HUES64 (cell line): ENCODE measurements at regions not wholly inside any gene's neighbourhood (a gene's known extent, or its start where the extent isn't known, plus 50 kb on each side); places are given as distances from the start of the nearest gene placed in this dataset.

Experiments used
- H3K27ac ChIP-seq: 2 replicates; pipeline ENCODE4 v1.7.0; 2013; ENCODE audit warnings: low read depth, low read length, inconsistent platforms
- H3K27me3 ChIP-seq: 2 replicates; pipeline ENCODE4 v1.6.1; 2013; ENCODE audit warnings: mild to moderate bottlenecking, low read length; ENCODE audit not compliant: insufficient read depth
- H3K36me3 ChIP-seq: 2 replicates; pipeline ENCODE4 v1.6.1; 2013; ENCODE audit warnings: mild to moderate bottlenecking, low read length; ENCODE audit not compliant: insufficient read depth
- H3K4me1 ChIP-seq: 2 replicates; pipeline ENCODE4 v1.6.1; 2013; ENCODE audit warnings: mild to moderate bottlenecking, low read length, moderate library complexity; ENCODE audit not compliant: insufficient read depth
- H3K4me3 ChIP-seq: 2 replicates; pipeline ENCODE4 v1.5.1; 2013; ENCODE audit warnings: mild to moderate bottlenecking, low read length, moderate library complexity
- H3K9ac ChIP-seq: 2 replicates; pipeline ENCODE4 v1.6.1; 2013; ENCODE audit warnings: mild to moderate bottlenecking, low read depth, low read length
- H3K9me3 ChIP-seq: 2 replicates; pipeline ENCODE4 v1.6.1; 2013; ENCODE audit warnings: low read depth, low read length; ENCODE audit not compliant: insufficient read depth
- WGBS: fragments of 150-250, 120-280 bp; methylation state at CpG from one replicate; pipeline ENCODE4 v1.1.7; 2013; ENCODE audit warnings: missing lambda C conversion rate; 5-methylcytosine and 5-hydroxymethylcytosine counted together

- H3K36me3 ChIP-seq, result no peaks in the 10 kb centered on the region
- no peaks in the 10 kb centered on the region for H3K9me3 ChIP-seq
- H3K9ac ChIP-seq, result no peak overlapping the region
- no peaks in the 10 kb centered on the region for H3K4me1 ChIP-seq
- peaks cover 36% of the 10 kb centered on the region for H3K27me3 ChIP-seq
- H3K4me3 ChIP-seq, result no peak overlapping the region
- 84% methylated on average over 20 of the region's 20 CpGs for WGBS
- H3K27ac ChIP-seq, result no peak overlapping the region
These were observed 105.9 kb downstream of the ENGASE start for GRCh38 chr17:79180358-79181005.

- Histone ChIP-seq H3K27ac (no peak overlapping the region), H3K4me3 (no peak overlapping the region), H3K9ac (no peak overlapping the region), H3K9me3 (no peaks in the 10 kb centered on the region), H3K36me3 (no peaks in the 10 kb centered on the region), H3K27me3 (peaks cover 24% of the 10 kb centered on the region), H3K4me1 (no peaks in the 10 kb centered on the region)
- WGBS, result 95% methylated on average over 15 of the region's 16 CpGs
These were observed 104.7 kb downstream of the ENGASE start for GRCh38 chr17:79179334-79179733.

GRCh38 chr17:79177877-79178276, 103.3 kb downstream of the ENGASE start:
- WGBS, result 91% methylated on average over 20 of the region's 20 CpGs
- Histone ChIP-seq H3K4me1 (no peaks in the 10 kb centered on the region), H3K9ac (no peak overlapping the region), H3K9me3 (no peaks in the 10 kb centered on the region), H3K36me3 (no peaks in the 10 kb centered on the region), H3K4me3 (no peak overlapping the region), H3K27me3 (peaks cover 12% of the 10 kb centered on the region), H3K27ac (no peak overlapping the region)

- Histone ChIP-seq H3K9ac (no peak overlapping the region), H3K9me3 (no peaks in the 10 kb centered on the region), H3K4me1 (no peaks in the 10 kb centered on the region), H3K27me3 (peaks cover 5% of the 10 kb centered on the region), H3K27ac (no peak overlapping the region), H3K4me3 (no peak overlapping the region), H3K36me3 (no peaks in the 10 kb centered on the region)
- WGBS, result 75% methylated on average over 21 of the region's 21 CpGs
These were observed 102.4 kb downstream of the ENGASE start for GRCh38 chr17:79176792-79177601.

GRCh38 chr17:79174905-79175856, 100.6 kb downstream of the ENGASE start:
- Histone ChIP-seq H3K4me1 (no peaks in the 10 kb centered on the region), H3K9me3 (no peaks in the 10 kb centered on the region), H3K27me3 (no peaks in the 10 kb centered on the region), H3K9ac (no peak overlapping the region), H3K27ac (no peak overlapping the region), H3K36me3 (no peaks in the 10 kb centered on the region), H3K4me3 (no peak overlapping the region)
- WGBS, result 91% methylated on average over 28 of the region's 28 CpGs

- WGBS, result 96% methylated on average over 9 of the region's 10 CpGs
- no peaks in the 10 kb centered on the region for H3K4me1 ChIP-seq
- no peaks in the 10 kb centered on the region for H3K27me3 ChIP-seq
These were observed 99.7 kb downstream of the ENGASE start for GRCh38 chr17:79174193-79174765.

GRCh38 chr17:79171188-79171587, 96.6 kb downstream of the ENGASE start:
- H3K4me3 ChIP-seq, result no peak overlapping the region
- no peaks in the 10 kb centered on the region for H3K4me1 ChIP-seq
- no peak overlapping the region for H3K9ac ChIP-seq
- no peaks in the 10 kb centered on the region for H3K36me3 ChIP-seq
- no peaks in the 10 kb centered on the region for H3K27me3 ChIP-seq
- WGBS, result 85% methylated on average over 13 of the region's 13 CpGs
- H3K27ac ChIP-seq, result no peak overlapping the region
- no peaks in the 10 kb centered on the region for H3K9me3 ChIP-seq

More at GRCh38 chr17:79174193-79174765, 99.7 kb downstream of the ENGASE start:
- Histone ChIP-seq H3K27ac (no peak overlapping the region), H3K9me3 (no peaks in the 10 kb centered on the region), H3K4me3 (no peak overlapping the region), H3K36me3 (no peaks in the 10 kb centered on the region), H3K9ac (no peak overlapping the region)

- no peaks in the 10 kb centered on the region for H3K36me3 ChIP-seq
- no peak overlapping the region for H3K9ac ChIP-seq
- H3K4me3 ChIP-seq, result no peak overlapping the region
- H3K4me1 ChIP-seq, result no peaks in the 10 kb centered on the region
- H3K27me3 ChIP-seq, result no peaks in the 10 kb centered on the region
- H3K9me3 ChIP-seq, result no peaks in the 10 kb centered on the region
- H3K27ac ChIP-seq, result no peak overlapping the region
- WGBS, result 95% methylated on average over 6 of the region's 6 CpGs
These were observed 95.2 kb downstream of the ENGASE start for GRCh38 chr17:79169861-79170260.

- Histone ChIP-seq H3K36me3 (no peaks in the 10 kb centered on the region), H3K9ac (no peak overlapping the region), H3K27ac (no peak overlapping the region), H3K9me3 (no peaks in the 10 kb centered on the region), H3K4me3 (no peak overlapping the region), H3K27me3 (no peaks in the 10 kb centered on the region), H3K4me1 (no peaks in the 10 kb centered on the region)
- 87% methylated on average over 11 of the region's 11 CpGs for WGBS
These were observed 94.7 kb downstream of the ENGASE start for GRCh38 chr17:79169366-79169765.

- H3K9me3 ChIP-seq, result no peaks in the 10 kb centered on the region
- H3K27ac ChIP-seq, result no peak overlapping the region
- no peaks in the 10 kb centered on the region for H3K27me3 ChIP-seq
- H3K36me3 ChIP-seq, result no peaks in the 10 kb centered on the region
- H3K4me3 ChIP-seq, result no peak overlapping the region
- H3K4me1 ChIP-seq, result no peaks in the 10 kb centered on the region
- no peak overlapping the region for H3K9ac ChIP-seq
- 94% methylated on average over 20 of the region's 20 CpGs for WGBS
These were observed 93.9 kb downstream of the ENGASE start for GRCh38 chr17:79168486-79169055.
